GM19455 (cell line): ENCODE measurements at regions not wholly inside any gene's neighbourhood (a gene's known extent, or its start where the extent isn't known, plus 50 kb on each side); places are given as distances from the start of the nearest gene placed in this dataset.

Experiments used
- ATAC-seq: cut with Tn5 transposase; IDR thresholded peaks from one replicate; pipeline ENCODE4 v1.9.1; 2021; ENCODE audit not compliant: unreplicated experiment

DNA sequence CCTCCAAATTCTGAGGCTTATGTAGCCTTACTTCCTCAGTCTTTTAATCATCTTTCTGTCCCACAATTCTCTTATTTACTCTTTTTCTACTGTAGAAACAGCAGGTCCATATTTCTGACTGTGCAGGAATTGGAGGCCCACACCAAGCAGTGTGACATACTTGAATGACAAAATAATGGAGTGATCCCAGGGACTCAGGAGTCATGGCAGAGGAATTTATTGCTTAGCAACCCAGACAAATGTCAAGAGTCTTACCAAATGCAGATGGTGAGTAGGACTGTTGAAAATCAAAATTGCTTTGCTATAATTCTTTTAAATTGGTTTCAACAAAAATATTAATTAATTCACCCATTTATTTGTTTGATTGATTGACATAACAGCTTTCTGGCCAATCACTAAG, 59.9 kb downstream of the HTR1B start:
- ATAC-seq = no peak

GRCh38 chr6:77401231-77401630, 62.1 kb downstream of the HTR1B start:
- ATAC-seq = no peak

DNA sequence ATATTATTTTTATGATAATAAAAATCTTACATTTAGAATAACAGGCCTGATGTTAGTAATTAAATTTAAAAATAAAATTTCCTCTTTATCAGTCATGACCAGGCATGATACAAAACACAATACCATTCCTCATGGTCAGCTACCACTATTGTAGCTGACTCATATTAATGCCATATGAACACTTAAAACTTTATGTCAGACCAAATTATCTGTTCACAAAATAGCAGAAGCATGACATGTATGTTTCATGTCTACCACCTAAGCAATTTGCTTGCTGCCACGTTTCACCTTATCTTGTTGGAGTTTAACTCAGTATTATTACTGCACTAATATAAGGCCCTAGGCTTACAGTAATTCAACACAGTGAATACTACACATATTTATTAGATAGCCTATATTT, 65.7 kb downstream of the HTR1B start:
- no peak for ATAC-seq

DNA sequence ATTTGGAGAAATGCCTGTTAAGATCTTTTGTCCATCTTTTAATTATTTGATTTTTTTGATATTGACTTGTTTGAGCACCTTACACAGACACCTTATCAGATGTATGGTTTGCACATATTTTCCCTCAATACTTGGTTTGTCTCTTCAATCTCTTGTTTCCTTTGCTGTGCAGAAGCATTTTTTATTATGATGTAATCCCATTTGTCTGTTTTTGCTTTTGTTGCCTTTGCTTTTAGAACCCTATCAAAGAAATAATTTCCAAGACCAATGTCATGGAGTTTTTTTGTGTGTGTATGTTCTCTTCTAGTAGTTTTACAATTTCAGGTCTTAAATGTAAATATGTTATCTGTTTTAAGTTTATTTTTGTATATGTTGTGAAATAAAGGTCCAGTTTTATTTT, 73.9 kb downstream of the HTR1B start:
- ATAC-seq = no peak

DNA sequence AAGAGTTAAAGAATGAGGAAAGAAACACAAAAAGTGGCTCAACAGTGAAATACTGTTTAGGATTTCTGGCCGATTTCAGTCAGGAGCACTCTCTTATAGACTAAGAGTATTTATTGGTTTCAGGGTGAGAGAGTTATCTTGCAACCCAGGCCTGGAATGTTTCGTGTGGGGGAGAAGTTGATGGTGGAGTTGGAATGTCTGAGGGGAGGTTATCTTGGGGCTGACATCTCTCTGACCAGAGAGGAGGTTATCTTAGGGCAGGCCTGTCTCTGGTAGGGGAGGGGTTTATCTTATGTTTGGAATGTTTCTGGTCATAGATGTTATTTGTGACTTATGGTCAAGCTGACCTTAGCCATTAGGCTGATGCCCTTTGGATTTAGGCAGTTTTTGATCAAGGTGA, 80.3 kb downstream of the HTR1B start:
- no peak for ATAC-seq

DNA sequence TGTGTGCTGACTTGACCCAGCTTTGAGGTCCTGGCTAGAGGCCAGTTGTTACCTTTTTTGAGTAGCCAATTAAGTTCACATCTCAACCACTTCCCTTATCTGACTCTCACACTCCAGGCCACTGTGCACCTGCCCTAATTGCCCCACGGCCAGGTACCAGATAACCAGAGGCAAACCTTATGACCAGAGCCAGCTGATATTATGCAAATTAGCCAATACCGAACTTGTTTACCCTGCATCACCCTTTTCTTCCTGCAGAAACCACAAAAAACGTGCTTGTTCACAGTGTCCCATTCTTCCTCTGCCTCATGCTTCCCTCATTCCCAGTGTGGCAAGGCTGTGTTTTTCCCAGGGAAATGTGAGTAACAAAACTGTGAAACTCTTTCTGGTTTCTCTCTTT, 89.3 kb downstream of the HTR1B start:
- ATAC-seq = no peak

- ATAC-seq = no peak
These were observed 91.5 kb downstream of the HTR1B start for GRCh38 chr6:77371748-77372147.

DNA sequence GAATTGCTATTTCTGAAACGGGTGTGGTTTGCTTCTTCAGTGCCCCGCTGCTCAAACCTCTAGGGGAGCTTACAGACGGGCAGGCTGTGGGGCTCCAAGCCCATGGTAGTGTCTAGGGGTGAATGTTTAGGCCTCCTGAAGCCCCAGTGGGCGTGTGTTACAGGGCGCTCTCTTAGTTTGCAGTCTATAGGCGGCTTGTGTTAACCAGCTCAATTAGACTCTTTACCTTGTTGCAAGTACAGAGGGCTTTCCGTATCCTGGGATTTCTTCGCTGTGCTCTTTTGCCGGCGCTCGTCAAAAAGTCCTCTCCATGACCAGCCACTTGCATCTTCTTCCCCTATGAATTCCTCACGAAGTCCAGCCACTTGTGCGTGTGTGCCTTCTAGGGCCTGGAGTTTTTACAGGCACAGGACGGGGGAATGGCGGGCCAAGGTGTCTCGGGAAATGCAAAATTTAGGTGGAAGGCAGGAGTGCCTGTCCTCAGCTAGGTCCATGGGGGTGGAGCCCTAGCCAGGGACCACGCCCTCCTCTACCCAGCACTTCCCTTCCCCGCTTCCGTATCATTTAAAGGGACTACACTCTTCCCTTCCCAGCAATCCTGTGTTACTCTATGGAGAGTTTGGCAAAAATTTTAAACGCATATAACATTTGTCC, 94.5 kb downstream of the HTR1B start:
- ATAC-seq = no peak

DNA sequence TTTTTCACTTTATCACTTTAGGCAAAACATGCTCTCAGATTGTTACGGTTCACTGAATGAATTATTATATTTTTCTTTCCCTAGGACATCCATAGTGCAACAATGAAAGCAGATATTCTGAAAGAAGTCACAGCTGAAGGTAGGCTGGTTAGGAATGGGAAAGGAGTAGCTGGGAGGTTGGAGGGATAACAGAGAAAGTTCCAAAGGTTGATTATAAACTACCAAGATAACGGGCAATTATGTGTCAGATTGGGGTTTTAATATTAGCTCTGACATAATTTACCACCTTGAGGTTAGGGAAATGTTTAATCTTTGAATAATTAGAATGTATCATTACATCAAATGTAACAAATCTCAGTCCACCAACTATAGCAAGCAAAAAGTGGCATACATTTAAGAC, 96.5 kb downstream of the HTR1B start:
- ATAC-seq = no peak

- no peak for ATAC-seq
These were observed 99.6 kb downstream of the HTR1B start for GRCh38 chr6:77363702-77364101.

- ATAC-seq = no peak
These were observed 101.2 kb downstream of the HTR1B start for GRCh38 chr6:77362055-77362454.

DNA sequence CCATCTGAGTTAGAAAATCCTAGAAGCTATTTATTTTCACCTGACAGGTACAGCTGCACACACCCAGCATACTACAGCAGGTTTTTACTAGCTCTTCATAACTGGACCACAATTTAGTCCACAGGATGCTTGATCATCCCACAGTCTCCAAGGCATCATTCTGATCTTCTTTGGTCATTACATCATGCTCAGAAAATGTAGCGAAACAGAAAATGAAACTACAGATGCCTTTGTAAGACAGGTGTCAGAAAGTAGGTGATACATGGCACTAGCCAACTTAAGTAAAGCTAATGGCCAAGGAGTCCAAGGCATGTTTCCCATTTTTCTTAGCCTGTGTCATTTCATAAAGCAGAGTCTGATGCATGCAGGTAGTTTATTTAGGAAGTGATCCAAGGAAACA, 102.3 kb downstream of the HTR1B start:
- no peak for ATAC-seq

DNA sequence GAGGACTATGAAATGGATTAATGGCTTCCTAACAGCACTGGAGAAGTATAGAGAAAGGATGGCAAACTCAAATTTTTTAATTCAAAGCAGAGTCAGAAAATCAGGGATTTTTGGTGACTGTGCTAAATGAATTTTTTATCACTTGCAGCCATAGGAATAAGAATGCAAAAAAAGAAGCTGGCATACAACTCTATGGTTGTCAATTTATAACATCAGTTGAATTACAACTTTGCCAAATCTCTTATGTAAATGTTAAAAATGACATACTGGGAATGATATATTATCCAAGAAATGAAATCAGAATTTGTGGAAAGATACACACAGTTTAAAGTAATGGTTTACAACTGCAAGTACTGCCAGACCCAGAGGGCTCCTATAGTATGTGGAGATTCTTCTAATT, 106.5 kb downstream of the HTR1B start:
- no peak for ATAC-seq

- no peak for ATAC-seq
These were observed 108.7 kb downstream of the HTR1B start for GRCh38 chr6:77354581-77354980.

GRCh38 chr6:77353129-77353528, 110.2 kb downstream of the HTR1B start:
- no peak for ATAC-seq

GRCh38 chr6:77341058-77341986, 122.0 kb downstream of the HTR1B start:
- no peak for ATAC-seq

- ATAC-seq = no peak
These were observed 123.0 kb downstream of the HTR1B start for GRCh38 chr6:77340331-77340730.

- no peak for ATAC-seq
These were observed 123.4 kb downstream of the HTR1B start for GRCh38 chr6:77339926-77340325.

DNA sequence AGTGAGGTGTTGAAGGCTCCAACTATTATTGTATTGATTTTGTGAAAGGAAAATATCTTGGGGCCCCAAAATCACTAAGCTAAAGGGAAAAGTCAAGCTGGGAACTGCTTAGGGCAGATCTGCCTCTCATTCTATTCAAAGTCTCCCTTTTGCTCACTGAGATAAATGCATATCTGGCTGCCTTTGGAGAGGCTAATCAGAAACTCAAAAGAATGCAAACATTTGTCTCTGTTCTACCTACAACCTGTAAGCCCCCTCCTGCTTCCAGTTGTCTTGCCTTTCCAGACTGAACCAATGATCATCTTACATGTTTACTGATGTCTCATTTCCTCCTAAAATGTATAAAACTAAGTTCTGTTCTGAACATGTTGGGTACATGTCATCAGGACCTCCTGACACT, 125.9 kb downstream of the HTR1B start:
- no peak for ATAC-seq

DNA sequence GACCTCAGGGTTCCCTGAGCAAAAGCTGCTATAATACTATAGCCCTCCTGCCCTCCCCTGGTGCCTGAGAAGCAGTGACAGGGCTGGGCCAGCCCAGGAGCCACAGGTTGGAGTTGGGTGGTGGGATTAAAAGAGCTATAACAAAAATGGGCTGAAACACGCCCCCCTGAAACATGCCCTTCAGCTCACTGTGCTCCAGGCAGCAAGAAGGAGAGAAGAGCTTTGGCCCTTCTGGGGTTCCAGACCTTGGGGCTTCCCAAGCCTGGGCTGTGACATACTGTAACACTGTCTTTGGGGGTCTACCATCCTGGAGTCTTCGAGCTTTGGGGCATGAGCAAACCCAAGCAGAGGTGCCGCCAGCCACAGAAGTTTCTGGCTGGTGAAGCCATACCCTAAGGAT, 129.2 kb downstream of the HTR1B start:
- no peak for ATAC-seq

- ATAC-seq = no peak
These were observed 130.2 kb downstream of the HTR1B start for GRCh38 chr6:77332915-77333623.

GRCh38 chr6:77326711-77327110, 136.6 kb downstream of the HTR1B start:
- ATAC-seq = no peak
